ENCODE measurements at regions not wholly inside any gene's neighbourhood (a gene's known extent, or its start where the extent isn't known, plus 50 kb on each side); places are given as distances from the start of the nearest gene placed in this dataset.
"Not testable (repeated sequence)": the region's sequence is repeated elsewhere in the genome, so short reads cannot be mapped to it uniquely, and the experiment has no call there.

DNA sequence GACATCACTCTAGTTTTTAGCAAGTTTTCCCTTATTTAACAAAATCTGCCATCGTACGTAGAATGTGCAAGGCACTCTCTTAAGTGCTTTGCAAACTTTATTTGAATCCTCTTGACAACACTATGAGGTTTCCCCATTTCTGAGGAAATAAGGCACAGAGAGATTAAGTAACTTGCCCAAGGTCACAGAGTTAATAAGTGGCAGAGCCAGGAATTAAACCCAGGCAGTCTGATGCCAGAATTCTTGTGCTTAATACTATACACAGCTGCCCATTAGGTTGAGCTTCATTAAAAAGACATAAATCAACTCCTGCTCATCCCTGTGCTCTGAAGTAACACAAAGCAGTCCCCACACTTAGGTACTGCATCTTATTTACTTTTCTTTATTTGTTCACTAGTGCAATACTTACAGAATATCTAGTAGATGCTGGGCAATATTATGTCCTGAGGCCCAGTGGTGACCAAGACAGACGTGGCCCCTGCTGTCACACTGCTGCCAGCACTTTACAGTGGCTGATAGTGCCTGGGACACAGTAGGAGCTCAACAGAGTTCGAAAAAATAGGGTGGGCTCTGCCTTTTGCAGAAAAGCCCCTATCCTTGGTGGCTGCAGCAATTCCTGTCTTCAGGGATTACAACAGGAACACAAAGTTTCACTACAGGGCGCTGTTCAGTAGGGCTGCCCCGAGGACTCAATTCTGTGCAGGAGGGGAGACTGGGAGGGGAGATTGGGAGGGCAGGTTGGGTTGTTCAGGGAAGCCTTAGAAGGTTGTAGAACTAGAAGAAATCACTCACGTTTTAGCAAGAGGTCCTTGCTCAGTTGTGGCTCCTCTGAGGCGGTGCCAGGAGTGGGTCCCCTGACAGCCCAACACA lies 138.3 kb upstream of the TPM1 start:
- DNase-seq (peak; percentile 11), ATAC-seq (no peak)
- H3K4me3 Mint-ChIP-seq: no peak overlapping the region

DNA sequence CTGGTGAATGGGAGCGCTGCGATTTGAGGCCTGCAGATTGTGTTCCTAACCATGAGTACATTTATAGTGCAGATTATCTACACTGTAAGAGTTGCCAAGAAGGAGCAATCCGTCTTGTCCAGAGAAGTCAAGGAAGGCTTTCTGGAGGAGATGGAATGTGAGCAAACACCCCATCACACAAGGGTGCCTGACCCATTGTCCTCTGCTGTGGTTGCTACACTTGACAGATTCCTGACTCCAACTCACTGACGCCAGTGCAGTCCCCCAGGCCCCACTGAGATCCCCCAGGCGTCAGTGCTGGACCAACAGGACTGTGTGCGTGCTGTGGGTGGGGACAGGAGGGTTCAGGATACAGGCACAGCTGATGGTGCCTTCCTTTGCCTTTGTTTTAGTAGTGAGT lies 135.9 kb upstream of the TPM1 start:
- H3K36me3 Mint-ChIP-seq (ENCODE audit: insufficient read depth): no peaks in the 10 kb centered on the region
- no peak for ATAC-seq

More for the DNA sequence above, 138.3 kb upstream of the TPM1 start:
- H3K36me3 Mint-ChIP-seq (ENCODE audit: insufficient read depth): no peaks in the 10 kb centered on the region
- no peaks in the 10 kb centered on the region for H3K4me1 Mint-ChIP-seq (ENCODE audit: low read depth)
- no peaks in the 10 kb centered on the region for H3K27me3 Mint-ChIP-seq (ENCODE audit: low read depth)
- no peaks in the 10 kb centered on the region for H3K9me3 Mint-ChIP-seq

DNA sequence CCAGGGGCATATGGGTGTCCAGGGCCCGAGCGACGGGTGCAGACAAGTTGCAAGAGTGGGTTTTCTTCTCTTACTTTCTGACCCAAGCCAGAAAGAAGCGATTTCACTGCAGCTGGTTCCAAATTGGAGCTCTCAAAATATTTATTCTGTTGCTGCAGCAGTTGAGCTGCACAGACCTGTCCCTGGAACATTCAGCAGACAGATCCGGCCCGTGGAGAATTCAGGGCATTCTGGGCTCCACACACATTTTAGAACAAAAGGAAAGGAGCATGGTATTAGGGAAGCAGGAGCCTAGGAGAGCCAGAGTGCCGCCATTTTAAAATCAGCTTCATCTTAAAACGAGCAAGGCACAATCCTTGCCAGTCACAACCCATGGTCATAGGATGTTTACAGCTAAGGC lies 135.3 kb upstream of the TPM1 start:
- Mint-ChIP-seq H3K27me3 (ENCODE audit: low read depth) (no peaks in the 10 kb centered on the region), H3K36me3 (ENCODE audit: insufficient read depth) (no peaks in the 10 kb centered on the region), H3K4me1 (ENCODE audit: low read depth) (no peaks in the 10 kb centered on the region), H3K9me3 (no peaks in the 10 kb centered on the region), H3K4me3 (no peak overlapping the region)
- DNase-seq: no peak
- ATAC-seq: no peak

More for the DNA sequence above, 135.9 kb upstream of the TPM1 start:
- no peak for DNase-seq
- Mint-ChIP-seq H3K27me3 (ENCODE audit: low read depth) (no peaks in the 10 kb centered on the region), H3K4me3 (no peak overlapping the region), H3K9me3 (no peaks in the 10 kb centered on the region), H3K4me1 (ENCODE audit: low read depth) (no peaks in the 10 kb centered on the region)

DNA sequence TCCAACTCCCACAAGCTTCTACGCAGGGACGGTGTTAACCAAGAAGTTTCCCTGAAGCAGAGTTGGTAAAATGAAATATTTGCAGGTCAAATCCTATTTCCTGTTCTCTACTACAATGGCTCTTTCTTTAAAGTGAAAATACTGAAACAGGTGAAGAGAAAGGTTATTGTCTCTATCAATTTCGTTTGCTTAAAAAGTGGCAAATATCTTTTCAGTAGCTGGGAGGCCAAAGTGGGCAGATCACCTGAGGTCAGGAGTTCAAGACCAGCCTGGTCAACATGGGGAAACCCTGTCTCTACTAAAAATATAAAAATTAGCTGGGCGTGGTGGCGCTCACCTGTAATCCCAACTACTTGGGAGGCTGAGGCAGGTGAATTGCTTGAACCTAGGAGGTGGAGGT lies 134.2 kb upstream of the TPM1 start:
- H3K9me3 Mint-ChIP-seq; H3K36me3 Mint-ChIP-seq (ENCODE audit: insufficient read depth); H3K27me3 Mint-ChIP-seq (ENCODE audit: low read depth); H3K4me3 Mint-ChIP-seq; H3K4me1 Mint-ChIP-seq (ENCODE audit: low read depth); ATAC-seq; DNase-seq: not testable (repeated sequence)

DNA sequence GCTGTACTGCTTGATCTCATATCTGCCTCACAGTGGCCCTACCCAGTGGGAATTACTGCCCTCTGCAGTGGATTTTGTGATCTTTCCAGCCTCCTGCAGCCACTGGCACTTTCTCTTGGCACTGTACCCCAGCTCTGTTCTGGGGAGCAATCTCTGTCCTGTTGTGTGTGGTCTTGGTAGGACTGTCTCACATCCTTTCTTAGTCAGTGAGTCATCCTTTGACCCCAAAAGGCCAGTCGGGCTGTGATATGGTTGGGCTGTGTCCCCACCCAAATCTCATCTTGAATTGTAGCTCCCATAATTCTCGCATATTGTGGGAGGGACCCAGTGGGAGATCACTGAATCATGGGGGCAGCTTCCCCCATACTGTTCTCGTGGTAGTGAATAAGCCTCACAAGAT lies 133.3 kb upstream of the TPM1 start:
- H3K4me1 Mint-ChIP-seq (ENCODE audit: low read depth): no peaks in the 10 kb centered on the region
- ATAC-seq (no peak), DNase-seq (no peak)
- H3K4me3 Mint-ChIP-seq: no peak overlapping the region
- no peaks in the 10 kb centered on the region for H3K27me3 Mint-ChIP-seq (ENCODE audit: low read depth)
- H3K36me3 Mint-ChIP-seq (ENCODE audit: insufficient read depth): no peaks in the 10 kb centered on the region
- H3K9me3 Mint-ChIP-seq: no peaks in the 10 kb centered on the region

DNA sequence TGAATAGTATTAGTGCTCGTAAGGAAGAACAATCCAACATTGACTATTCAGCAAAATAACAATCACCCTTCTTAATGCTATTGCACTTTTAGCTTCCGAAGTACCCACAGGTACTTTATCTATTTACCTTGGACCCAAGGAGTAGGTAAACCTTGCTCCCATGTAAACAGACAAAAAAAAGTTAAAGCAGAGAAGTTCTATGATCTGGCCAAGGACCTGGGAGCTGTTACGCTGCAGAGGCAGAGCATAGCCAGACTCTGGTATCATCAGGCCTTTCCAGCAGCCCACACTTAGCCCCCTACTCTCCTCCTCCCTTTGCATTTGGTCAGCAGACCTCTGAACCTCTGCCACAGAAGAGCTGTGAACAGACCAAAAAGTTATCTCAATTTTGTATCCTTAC lies 130.3 kb upstream of the TPM1 start:
- DNase-seq (no peak), ATAC-seq (no peak)
- Mint-ChIP-seq H3K36me3 (ENCODE audit: insufficient read depth) (no peaks in the 10 kb centered on the region), H3K4me1 (ENCODE audit: low read depth) (no peaks in the 10 kb centered on the region), H3K9me3 (no peaks in the 10 kb centered on the region), H3K4me3 (no peak overlapping the region), H3K27me3 (ENCODE audit: low read depth) (peaks cover 8% of the 10 kb centered on the region)

DNA sequence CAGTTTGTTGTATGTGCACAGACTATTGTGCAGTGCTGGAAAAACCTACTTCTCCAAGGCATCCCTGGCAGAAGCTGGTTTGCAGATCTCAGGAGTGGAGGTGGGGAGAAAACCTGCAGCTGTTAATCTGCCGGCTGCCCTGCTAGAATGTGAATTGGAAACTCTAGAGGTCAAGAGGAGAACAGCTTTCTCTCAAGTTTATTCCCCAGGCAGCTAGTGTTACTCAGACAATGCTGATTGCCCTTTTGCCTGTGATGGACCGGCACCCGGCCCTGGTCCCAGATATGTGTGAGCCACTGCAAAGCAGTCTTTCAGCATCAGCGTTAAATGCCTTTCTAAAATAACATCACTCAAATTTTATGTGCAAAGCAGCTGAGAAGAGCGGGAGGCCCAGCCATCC lies 129.7 kb upstream of the TPM1 start:
- no peak for DNase-seq
- ATAC-seq: no peak
- Mint-ChIP-seq H3K36me3 (ENCODE audit: insufficient read depth) (no peaks in the 10 kb centered on the region), H3K4me3 (no peak overlapping the region), H3K27me3 (ENCODE audit: low read depth) (peaks cover 10% of the 10 kb centered on the region), H3K4me1 (ENCODE audit: low read depth) (no peaks in the 10 kb centered on the region), H3K9me3 (no peaks in the 10 kb centered on the region)

DNA sequence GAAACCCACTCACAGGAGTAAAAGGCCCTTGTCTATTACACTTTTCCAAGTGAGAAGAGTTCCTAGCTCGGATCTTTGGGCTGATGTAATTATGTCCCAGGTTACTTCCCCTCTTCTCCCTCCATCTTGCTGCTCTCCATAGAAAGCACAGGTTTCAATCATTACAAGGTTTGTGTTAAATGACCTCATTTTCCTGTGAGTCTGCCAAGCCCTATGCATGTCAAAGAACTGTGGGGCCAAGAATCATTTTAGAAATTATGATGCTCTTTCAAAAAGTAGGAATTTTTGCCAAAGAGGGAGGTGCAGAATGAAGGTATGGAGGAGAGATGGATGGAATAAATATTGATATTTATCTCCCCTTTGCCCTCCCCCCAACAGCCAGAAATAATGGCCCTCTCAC lies 129.3 kb upstream of the TPM1 start:
- H3K9me3 Mint-ChIP-seq: no peaks in the 10 kb centered on the region
- no peak overlapping the region for H3K4me3 Mint-ChIP-seq
- ATAC-seq (no peak), DNase-seq (no peak)
- H3K36me3 Mint-ChIP-seq (ENCODE audit: insufficient read depth): no peaks in the 10 kb centered on the region
- no peaks in the 10 kb centered on the region for H3K4me1 Mint-ChIP-seq (ENCODE audit: low read depth)
- H3K27me3 Mint-ChIP-seq (ENCODE audit: low read depth): peaks cover 11% of the 10 kb centered on the region

DNA sequence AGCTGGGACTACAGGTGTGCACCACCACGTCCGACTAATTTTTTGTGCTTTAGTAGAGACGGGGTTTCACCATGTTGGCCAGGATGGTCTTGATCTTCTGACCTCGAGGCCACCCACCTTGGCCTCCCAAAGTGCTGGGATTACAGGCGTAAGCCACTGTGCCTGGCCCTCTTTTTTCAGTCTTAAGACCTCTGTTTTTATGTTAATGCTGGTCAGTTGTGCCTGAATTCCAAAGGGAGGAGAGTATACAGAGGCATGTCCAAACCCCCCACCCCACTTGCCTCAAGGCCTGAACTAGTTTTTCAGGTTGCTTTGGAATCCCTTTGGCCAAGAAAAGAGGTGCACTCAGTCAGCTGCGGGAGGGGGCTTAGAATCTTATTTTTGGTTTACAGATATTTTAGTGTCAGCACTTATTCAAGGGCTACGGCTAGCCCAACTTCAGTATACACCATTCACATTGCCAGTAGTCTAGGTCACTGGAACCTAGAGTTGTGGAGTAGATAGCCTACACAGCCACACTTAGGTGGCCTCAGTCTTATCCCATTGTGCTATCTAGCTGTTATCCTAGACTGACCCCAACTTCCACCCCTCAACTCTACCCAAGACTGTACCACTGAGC lies 128.0 kb upstream of the TPM1 start:
- H3K27me3 Mint-ChIP-seq (ENCODE audit: low read depth): peaks cover 13% of the 10 kb centered on the region
- H3K9me3 Mint-ChIP-seq: no peaks in the 10 kb centered on the region
- no peaks in the 10 kb centered on the region for H3K36me3 Mint-ChIP-seq (ENCODE audit: insufficient read depth)

DNA sequence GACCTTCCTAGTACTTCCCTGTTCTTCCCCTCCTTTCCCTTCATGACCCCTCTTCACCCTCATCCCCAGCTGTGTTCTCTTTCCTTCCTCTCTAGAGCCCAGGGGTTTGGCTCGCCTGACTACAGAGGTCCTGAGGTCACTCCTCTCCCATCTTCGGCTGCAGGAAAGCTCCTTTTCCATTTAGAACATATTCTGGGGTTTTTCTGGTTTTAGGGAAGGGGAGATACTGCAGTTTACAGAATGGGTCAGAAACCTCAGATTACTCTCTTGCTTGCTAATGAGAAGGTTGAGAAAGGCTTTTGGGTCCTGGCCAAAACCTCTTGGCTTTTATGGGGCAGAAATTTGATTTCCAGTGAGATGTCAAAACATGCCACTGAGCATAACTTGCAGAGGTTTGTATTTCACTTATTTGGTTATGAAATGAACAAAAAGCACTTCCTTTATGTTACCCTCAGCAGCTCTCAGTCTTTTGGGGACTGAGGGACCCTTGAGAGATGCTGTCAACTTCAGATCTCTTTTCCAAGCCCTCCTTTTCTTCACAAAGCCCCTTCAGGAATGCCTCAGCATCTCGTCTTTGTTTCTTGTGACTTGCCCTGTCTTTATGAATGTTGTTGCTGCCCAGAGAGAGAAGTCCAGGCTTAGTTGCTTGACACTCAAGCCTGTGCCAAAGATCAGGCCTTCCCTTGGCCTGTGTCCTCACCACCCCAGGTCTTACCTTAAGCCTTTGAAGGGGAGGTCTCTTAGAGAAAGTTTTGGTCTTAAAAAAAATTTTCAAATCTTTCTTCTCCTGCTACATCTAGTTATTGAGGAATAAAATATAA lies 121.7 kb upstream of the TPM1 start:
- H3K4me1 Mint-ChIP-seq (ENCODE audit: low read depth): no peaks in the 10 kb centered on the region
- H3K36me3 Mint-ChIP-seq (ENCODE audit: insufficient read depth): no peaks in the 10 kb centered on the region
- H3K9me3 Mint-ChIP-seq: no peaks in the 10 kb centered on the region
- H3K27me3 Mint-ChIP-seq (ENCODE audit: low read depth): peaks cover 14% of the 10 kb centered on the region
- no peak for ATAC-seq
- H3K4me3 Mint-ChIP-seq: no peak overlapping the region
- no peak for DNase-seq

More for the DNA sequence above, 128.0 kb upstream of the TPM1 start:
- ATAC-seq: no peak
- DNase-seq: no peak
- no peaks in the 10 kb centered on the region for H3K4me1 Mint-ChIP-seq (ENCODE audit: low read depth)
- no peak overlapping the region for H3K4me3 Mint-ChIP-seq

DNA sequence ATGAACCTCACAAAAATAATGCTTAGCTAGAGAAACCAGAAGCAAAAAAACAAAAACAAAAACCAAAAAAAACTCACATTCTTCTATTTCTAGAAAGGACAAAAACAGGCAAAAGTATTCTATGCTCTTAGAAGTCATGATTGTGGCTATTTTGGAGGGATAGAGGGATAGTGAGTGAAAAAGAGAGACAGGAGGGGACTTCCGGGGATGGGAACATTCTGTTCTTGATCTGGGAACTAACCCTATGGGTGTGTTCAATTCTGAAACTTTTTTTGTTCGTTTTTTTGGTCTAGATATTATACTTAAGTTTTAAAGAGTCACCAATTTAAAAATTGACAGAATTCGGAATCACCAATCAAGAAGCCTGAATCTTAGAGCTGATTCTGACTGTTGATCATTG lies 120.0 kb upstream of the TPM1 start:
- DNase-seq (no peak), ATAC-seq (no peak)
- H3K4me3 Mint-ChIP-seq: no peak overlapping the region
- no peaks in the 10 kb centered on the region for H3K4me1 Mint-ChIP-seq (ENCODE audit: low read depth)
- peaks cover 14% of the 10 kb centered on the region for H3K27me3 Mint-ChIP-seq (ENCODE audit: low read depth)
- H3K36me3 Mint-ChIP-seq (ENCODE audit: insufficient read depth): no peaks in the 10 kb centered on the region
- H3K9me3 Mint-ChIP-seq: no peaks in the 10 kb centered on the region

DNA sequence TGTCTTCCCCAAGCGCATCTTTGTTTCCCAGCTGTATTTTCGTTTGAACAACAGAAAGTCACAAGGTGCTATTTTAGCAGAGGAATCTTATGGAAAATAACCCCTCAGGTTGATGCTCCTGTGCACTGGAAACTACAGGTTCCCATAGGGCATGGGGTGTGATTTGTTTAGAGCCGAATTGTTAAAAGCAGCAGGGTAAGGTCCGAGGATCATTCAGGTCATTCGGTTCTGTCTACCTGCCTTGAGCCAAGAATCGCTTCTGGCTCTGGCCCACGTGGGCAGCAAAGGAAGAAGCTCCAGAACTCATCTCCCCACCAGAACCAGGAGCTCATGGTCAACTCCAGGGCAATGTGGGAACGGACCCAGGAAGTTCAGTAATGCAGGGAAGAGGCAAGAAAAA lies 116.7 kb upstream of the TPM1 start:
- Mint-ChIP-seq H3K4me3 (no peak overlapping the region), H3K9me3 (no peaks in the 10 kb centered on the region), H3K4me1 (ENCODE audit: low read depth) (no peaks in the 10 kb centered on the region), H3K27me3 (ENCODE audit: low read depth) (peaks cover 13% of the 10 kb centered on the region), H3K36me3 (ENCODE audit: insufficient read depth) (no peaks in the 10 kb centered on the region)
- DNase-seq (no peak), ATAC-seq (no peak)

DNA sequence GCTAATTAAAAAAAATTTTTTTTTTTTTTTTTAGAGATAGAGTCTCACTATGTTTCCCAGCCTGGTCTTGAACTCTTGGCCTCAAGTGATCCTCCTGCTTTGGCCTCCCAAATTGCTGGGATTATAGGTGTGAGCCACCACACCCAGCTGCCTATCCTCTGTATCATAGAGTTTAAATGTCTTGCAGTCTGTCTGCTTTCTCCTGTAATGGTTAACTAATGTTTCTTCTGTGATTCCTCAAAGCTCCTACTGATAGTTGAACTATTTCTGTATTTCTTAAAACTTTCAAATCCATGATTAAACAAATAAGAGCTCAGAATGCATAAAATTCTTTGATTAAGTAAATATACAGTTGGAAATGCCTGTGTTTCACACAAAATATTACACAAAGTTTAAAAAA lies 115.4 kb upstream of the TPM1 start:
- Mint-ChIP-seq H3K4me3 (no peak overlapping the region), H3K4me1 (ENCODE audit: low read depth) (no peaks in the 10 kb centered on the region), H3K36me3 (ENCODE audit: insufficient read depth) (no peaks in the 10 kb centered on the region), H3K27me3 (ENCODE audit: low read depth) (peaks cover 18% of the 10 kb centered on the region), H3K9me3 (no peaks in the 10 kb centered on the region)
- no peak for ATAC-seq
- no peak for DNase-seq

DNA sequence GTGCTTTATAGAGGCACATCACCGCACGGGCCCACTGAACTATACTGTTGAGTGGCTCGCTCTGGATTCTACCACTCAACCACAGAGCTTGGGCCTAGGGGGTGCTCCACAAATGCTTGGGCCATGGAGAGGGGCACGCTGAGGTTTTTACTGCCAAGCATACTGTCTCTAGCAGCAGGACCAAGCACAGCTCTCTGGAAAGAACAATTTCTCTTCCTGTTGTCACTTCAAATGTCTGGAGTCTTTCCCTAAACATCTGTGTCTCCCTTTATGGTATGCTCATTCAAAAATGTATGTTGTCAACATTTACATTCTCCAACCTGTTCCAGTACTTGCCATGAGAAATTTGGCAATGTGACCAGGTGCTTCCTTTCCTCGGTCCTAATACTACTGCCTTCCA lies 114.7 kb upstream of the TPM1 start:
- DNase-seq (no peak), ATAC-seq (no peak)
- H3K4me1 Mint-ChIP-seq (ENCODE audit: low read depth): no peaks in the 10 kb centered on the region
- no peaks in the 10 kb centered on the region for H3K36me3 Mint-ChIP-seq (ENCODE audit: insufficient read depth)
- peaks cover 17% of the 10 kb centered on the region for H3K27me3 Mint-ChIP-seq (ENCODE audit: low read depth)
- no peak overlapping the region for H3K4me3 Mint-ChIP-seq
- H3K9me3 Mint-ChIP-seq: no peaks in the 10 kb centered on the region

All from activated T-cell treated with anti-CD3 and anti-CD28 coated beads, Interleukin-2, amount 50 U/mL, for 4 hours (primary cell).